PC-3 (cell line): ENCODE measurements at regions not wholly inside any gene's neighbourhood (a gene's known extent, or its start where the extent isn't known, plus 50 kb on each side); places are given as distances from the start of the nearest gene placed in this dataset.

Source experiments
- CTCF ChIP-seq: fragments of 300-600 bp; sonication (generic); conservative IDR thresholded peaks from 2 replicates; pipeline ENCODE4 v1.5.1; 2017; ENCODE audit warnings: antibody characterized with exemption, low read depth, mild to moderate bottlenecking, low read length
- EZH2 ChIP-seq: fragments of 300-600 bp; sonication (generic); IDR thresholded peaks from one replicate; pipeline ENCODE4 v1.6.1; 2017; ENCODE audit warnings: antibody characterized with exemption, mild to moderate bottlenecking, low read length; ENCODE audit not compliant: unreplicated experiment

GRCh38 chr3:77887611-77888010, 847.7 kb downstream of the ROBO2 start:
- TF ChIP-seq CTCF (no peak), EZH2 (no peak)
